GM18526 (cell line): ENCODE measurements at regions not wholly inside any gene's neighbourhood (a gene's known extent, or its start where the extent isn't known, plus 50 kb on each side); places are given as distances from the start of the nearest gene placed in this dataset.

Experiments
- POLR2A ChIP-seq: IDR thresholded peaks from 3 replicates; pipeline ENCODE4 v1.6.1; 2011; ENCODE audit not compliant: insufficient read length; ENCODE audit errors: extremely low read depth

- no peak for TF ChIP-seq POLR2A
These were observed 217.3 kb upstream of the SERP2 start for GRCh38 chr13:44156294-44156658.

GRCh38 chr13:44157606-44158005, 216.0 kb upstream of the SERP2 start:
- no peak for TF ChIP-seq POLR2A

- TF ChIP-seq POLR2A, result no peak
These were observed 215.5 kb upstream of the SERP2 start for GRCh38 chr13:44158098-44158521.

- TF ChIP-seq POLR2A, result no peak
These were observed 214.6 kb upstream of the SERP2 start for GRCh38 chr13:44158881-44159632.

GRCh38 chr13:44159633-44160279, 213.9 kb upstream of the SERP2 start:
- no peak for TF ChIP-seq POLR2A

GRCh38 chr13:44160591-44161191, 212.9 kb upstream of the SERP2 start:
- TF ChIP-seq POLR2A, result no peak

GRCh38 chr13:44163108-44163507, 210.5 kb upstream of the SERP2 start:
- TF ChIP-seq POLR2A, result no peak

- TF ChIP-seq POLR2A, result no peak
These were observed 208.3 kb upstream of the SERP2 start for GRCh38 chr13:44165221-44165888.

- no peak for TF ChIP-seq POLR2A
These were observed 207.6 kb upstream of the SERP2 start for GRCh38 chr13:44165889-44166496.

- TF ChIP-seq POLR2A, result no peak
These were observed 204.4 kb upstream of the SERP2 start for GRCh38 chr13:44169018-44169911.

- no peak for TF ChIP-seq POLR2A
These were observed 202.9 kb upstream of the SERP2 start for GRCh38 chr13:44170731-44171130.

- no peak for TF ChIP-seq POLR2A
These were observed 202.5 kb upstream of the SERP2 start for GRCh38 chr13:44171156-44171555.

GRCh38 chr13:44171861-44172260, 201.8 kb upstream of the SERP2 start:
- TF ChIP-seq POLR2A, result no peak

- no peak for TF ChIP-seq POLR2A
These were observed 201.3 kb upstream of the SERP2 start for GRCh38 chr13:44172281-44172810.
